PC-9 (cell line): ENCODE measurements at regions not wholly inside any gene's neighbourhood (a gene's known extent, or its start where the extent isn't known, plus 50 kb on each side); places are given as distances from the start of the nearest gene placed in this dataset.

Experiments used
- BruUV-seq: library from RNA; stranded (reverse); fragments of 400-500 nt; replicated peaks from 2 replicates; lab custom pipeline; 2021; lab: Mats Ljungman, UMichigan
- CTCF ChIA-PET: fragments of 300-600 bp; sonication (Branson Sonifier 250); formaldehyde crosslinking; loops from one replicate; lab custom pipeline; 2022; ENCODE audit warnings: antibody characterized with exemption; lab: Charles Lee
- POLR2A ChIA-PET: fragments of 300-600 bp; sonication (Branson Sonifier 250); formaldehyde crosslinking; loops from one replicate; lab custom pipeline; 2022; ENCODE audit warnings: antibody characterized with exemption; ENCODE audit not compliant: unreplicated experiment; lab: Charles Lee
- DNase-seq, 2 experiments: peaks; one replicate each; pipeline versions ENCODE4 v3.0.0 to v3.0.0-alpha.2; 2015 to 2022; ENCODE audit warnings: mixed read lengths in 1 of 2
- H2AFZ ChIP-seq: fragments of 200-600 bp; sonication (generic); 2 replicates; pipeline ENCODE4 v1.8.1; 2017; ENCODE audit warnings: antibody characterized with exemption
- H3F3A ChIP-seq: fragments of 200-600 bp; sonication (generic); 2 replicates; pipeline ENCODE4 v1.8.1; 2017; ENCODE audit warnings: antibody characterized with exemption, mild to moderate bottlenecking, low read depth; ENCODE audit not compliant: insufficient read depth
- H3K27ac ChIP-seq: fragments of 200-600 bp; sonication (generic); 2 replicates; pipeline ENCODE4 v1.6.1; 2016; ENCODE audit warnings: mixed run types
- H3K27me3 ChIP-seq: fragments of 200-600 bp; sonication (generic); 2 replicates; pipeline ENCODE4 v1.6.1; 2016; ENCODE audit warnings: low read depth, mixed run types; ENCODE audit not compliant: insufficient read depth
- H3K36me3 ChIP-seq: fragments of 200-600 bp; sonication (generic); 2 replicates; pipeline ENCODE4 v1.6.1; 2016; ENCODE audit warnings: low read depth, mixed run types
- H3K4me1 ChIP-seq: fragments of 200-600 bp; sonication (generic); replicated peaks from 2 replicates; pipeline ENCODE4 v1.6.1; 2016; ENCODE audit warnings: mixed run types; ENCODE audit not compliant: insufficient read depth
- H3K4me2 ChIP-seq: fragments of 200-600 bp; sonication (generic); 2 replicates; pipeline ENCODE4 v1.6.1; 2017; ENCODE audit warnings: mixed run types
- H3K4me3 ChIP-seq: fragments of 200-600 bp; sonication (generic); 2 replicates; pipeline ENCODE4 v1.6.1; 2016; ENCODE audit warnings: mixed run types
- H3K79me2 ChIP-seq: fragments of 200-600 bp; sonication (generic); 2 replicates; pipeline ENCODE4 v1.6.1; 2017; ENCODE audit warnings: low read depth, mixed run types
- H3K9me2 ChIP-seq: fragments of 200-600 bp; sonication (generic); 2 replicates; pipeline ENCODE4 v1.8.1; 2017; ENCODE audit warnings: mild to moderate bottlenecking; ENCODE audit not compliant: insufficient read depth
- H3K9me3 ChIP-seq: fragments of 200-600 bp; sonication (generic); 2 replicates; pipeline ENCODE4 v1.8.1; 2016; ENCODE audit warnings: low read depth; ENCODE audit not compliant: insufficient read depth
- H4K20me1 ChIP-seq: fragments of 200-600 bp; sonication (generic); 2 replicates; pipeline ENCODE4 v1.8.1; 2017; ENCODE audit not compliant: insufficient read depth
- CTCF ChIP-seq: fragments of 200-600 bp; sonication (generic); conservative IDR thresholded peaks from 2 replicates; pipeline ENCODE4 v1.6.1; 2017; ENCODE audit warnings: mixed run types, antibody characterized with exemption, mild to moderate bottlenecking, moderate library complexity
- EZH2 ChIP-seq: fragments of 200-600 bp; sonication (generic); IDR thresholded peaks from 2 replicates; pipeline ENCODE4 v1.8.0; 2017; ENCODE audit warnings: antibody characterized with exemption, low read depth
- intact Hi-C: fragments of 100-400 bp; cut with micrococcal nuclease; formaldehyde crosslinking; loops from one replicate; pipeline ENCODE4 v1.10.0; 2022; ENCODE audit not compliant: unreplicated experiment

GRCh38 chr1:87939444-87939843 lies 610.8 kb downstream of the LMO4 start:
- Histone ChIP-seq H3K27ac (no peak overlapping the region), H3K9me3 (no peaks in the 10 kb centered on the region), H3K4me2 (no peak overlapping the region), H3K79me2 (no peaks in the 10 kb centered on the region), H3F3A (no peaks in the 10 kb centered on the region), H3K27me3 (no peaks in the 10 kb centered on the region), H2AFZ (no peak overlapping the region), H3K4me1 (no peaks in the 10 kb centered on the region), H3K36me3 (no peaks in the 10 kb centered on the region), H3K9me2 (no peaks in the 10 kb centered on the region), H3K4me3 (no peak overlapping the region), H4K20me1 (no peaks in the 10 kb centered on the region)
- intact Hi-C loops = no loop called here
- ChIA-PET POLR2A (no interaction called here), CTCF (no interaction called here)
- TF ChIP-seq CTCF (no peak), EZH2 (no peak)
- DNase-seq = no peak
- BruUV-seq = no TSS peak

DNA sequence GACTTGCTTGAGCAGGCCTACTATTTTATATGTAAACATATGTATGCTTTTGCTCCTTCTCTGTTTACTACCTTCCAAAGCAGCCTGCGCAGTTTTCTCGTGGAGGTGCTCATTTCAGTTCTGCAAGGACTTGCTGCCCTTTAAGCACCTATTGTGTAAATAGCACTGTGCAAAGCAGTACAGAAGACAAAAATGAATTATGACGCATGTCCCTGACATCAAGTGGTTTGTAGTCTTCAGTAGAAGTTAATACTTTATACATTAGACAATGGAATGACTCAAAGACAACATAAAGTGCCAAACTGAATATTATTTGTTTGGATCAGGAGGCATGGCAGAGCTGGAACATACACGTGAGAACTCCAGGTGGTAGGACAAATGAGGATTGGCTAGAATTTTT lies 611.7 kb downstream of the LMO4 start:
- Histone ChIP-seq H4K20me1 (no peaks in the 10 kb centered on the region), H3K4me2 (no peak overlapping the region), H3K79me2 (no peaks in the 10 kb centered on the region), H3K4me1 (no peaks in the 10 kb centered on the region), H3F3A (no peaks in the 10 kb centered on the region), H3K9me3 (no peaks in the 10 kb centered on the region), H3K9me2 (no peaks in the 10 kb centered on the region), H3K27ac (no peak overlapping the region), H3K36me3 (no peaks in the 10 kb centered on the region), H2AFZ (no peak overlapping the region), H3K27me3 (no peaks in the 10 kb centered on the region), H3K4me3 (no peak overlapping the region)
- no peak for DNase-seq
- POLR2A ChIA-PET = no interaction called here
- intact Hi-C loops = no loop called here
- no TSS peak for BruUV-seq
- CTCF ChIA-PET = no interaction called here
- TF ChIP-seq CTCF (no peak), EZH2 (no peak)

- DNase-seq = no peak
- Histone ChIP-seq H4K20me1 (no peaks in the 10 kb centered on the region), H3K9me3 (no peaks in the 10 kb centered on the region), H3K27me3 (no peaks in the 10 kb centered on the region), H3K36me3 (no peaks in the 10 kb centered on the region), H3K79me2 (no peaks in the 10 kb centered on the region), H3K9me2 (no peaks in the 10 kb centered on the region), H3K4me1 (no peaks in the 10 kb centered on the region), H3F3A (no peaks in the 10 kb centered on the region), H3K27ac (no peak overlapping the region), H3K4me2 (no peak overlapping the region), H3K4me3 (no peak overlapping the region), H2AFZ (no peak overlapping the region)
- no TSS peak for BruUV-seq
- intact Hi-C loops = no loop called here
- TF ChIP-seq EZH2 = no peak
- no peak for TF ChIP-seq CTCF
- ChIA-PET POLR2A (no interaction called here), CTCF (no interaction called here)
Observed at GRCh38 chr1:87941337-87941946, 612.8 kb downstream of the LMO4 start.
